ENCODE measurements at regions not wholly inside any gene's neighbourhood (a gene's known extent, or its start where the extent isn't known, plus 50 kb on each side); places are given as distances from the start of the nearest gene placed in this dataset.
"Not testable (repeated sequence)": the region's sequence is repeated elsewhere in the genome, so short reads cannot be mapped to it uniquely, and the experiment has no call there.

DNA sequence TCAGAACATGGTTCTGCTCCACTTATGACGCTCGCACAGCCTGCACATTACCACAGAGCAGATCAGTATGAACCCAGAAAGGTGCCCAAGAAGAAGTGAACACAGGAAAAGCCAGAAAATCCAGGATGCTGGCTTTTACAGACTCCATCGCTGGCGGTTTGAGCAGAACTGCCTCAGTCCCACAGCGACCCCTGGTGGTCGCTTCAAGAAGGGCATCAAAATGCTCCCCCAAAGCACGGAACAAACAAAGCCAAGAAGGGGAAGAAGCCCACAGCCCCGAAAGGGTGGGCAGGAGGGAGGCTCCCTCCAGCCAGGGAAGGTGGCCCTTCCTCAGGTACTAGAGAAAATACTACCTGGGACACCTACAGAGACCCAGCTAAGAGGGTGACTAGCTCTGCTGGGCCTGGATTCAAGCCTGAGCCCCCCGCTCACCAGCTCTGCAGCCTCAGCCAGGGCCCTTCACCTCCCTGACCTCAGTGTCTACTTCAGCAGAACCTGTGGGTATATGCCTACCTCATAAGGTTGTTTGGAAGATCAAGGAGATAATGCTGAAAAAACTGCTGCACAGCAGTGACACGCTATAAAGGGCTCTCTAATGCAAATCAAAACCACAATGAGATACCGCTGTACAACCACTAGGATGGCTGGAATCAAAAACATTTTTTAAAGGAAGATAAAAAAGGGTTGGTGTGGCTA lies 98.1 kb downstream of the NCOR2 start (continued):
- TF ChIP-seq RAD21 (IDR thresholded peaks at IDR 0.05; ENCODE audit: low read depth) = peak; percentile 56
- TF ChIP-seq, protein P1, sequence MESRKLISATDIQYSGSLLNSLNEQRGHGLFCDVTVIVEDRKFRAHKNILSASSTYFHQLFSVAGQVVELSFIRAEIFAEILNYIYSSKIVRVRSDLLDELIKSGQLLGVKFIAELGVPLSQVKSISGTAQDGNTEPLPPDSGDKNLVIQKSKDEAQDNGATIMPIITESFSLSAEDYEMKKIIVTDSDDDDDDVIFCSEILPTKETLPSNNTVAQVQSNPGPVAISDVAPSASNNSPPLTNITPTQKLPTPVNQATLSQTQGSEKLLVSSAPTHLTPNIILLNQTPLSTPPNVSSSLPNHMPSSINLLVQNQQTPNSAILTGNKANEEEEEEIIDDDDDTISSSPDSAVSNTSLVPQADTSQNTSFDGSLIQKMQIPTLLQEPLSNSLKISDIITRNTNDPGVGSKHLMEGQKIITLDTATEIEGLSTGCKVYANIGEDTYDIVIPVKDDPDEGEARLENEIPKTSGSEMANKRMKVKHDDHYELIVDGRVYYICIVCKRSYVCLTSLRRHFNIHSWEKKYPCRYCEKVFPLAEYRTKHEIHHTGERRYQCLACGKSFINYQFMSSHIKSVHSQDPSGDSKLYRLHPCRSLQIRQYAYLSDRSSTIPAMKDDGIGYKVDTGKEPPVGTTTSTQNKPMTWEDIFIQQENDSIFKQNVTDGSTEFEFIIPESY (IDR thresholded peaks at IDR 0.05; ENCODE audit: extremely low read depth, insufficient replicate concordance, low read length) = no peak
- TF ChIP-seq TCF7L2 (IDR thresholded peaks at IDR 0.05; ENCODE audit: borderline replicate concordance, extremely low read depth, insufficient read depth, insufficient read length) = no peak
- TF ChIP-seq, protein P2, sequence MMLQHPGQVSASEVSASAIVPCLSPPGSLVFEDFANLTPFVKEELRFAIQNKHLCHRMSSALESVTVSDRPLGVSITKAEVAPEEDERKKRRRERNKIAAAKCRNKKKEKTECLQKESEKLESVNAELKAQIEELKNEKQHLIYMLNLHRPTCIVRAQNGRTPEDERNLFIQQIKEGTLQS (IDR thresholded peaks at IDR 0.05) = no peak

DNA sequence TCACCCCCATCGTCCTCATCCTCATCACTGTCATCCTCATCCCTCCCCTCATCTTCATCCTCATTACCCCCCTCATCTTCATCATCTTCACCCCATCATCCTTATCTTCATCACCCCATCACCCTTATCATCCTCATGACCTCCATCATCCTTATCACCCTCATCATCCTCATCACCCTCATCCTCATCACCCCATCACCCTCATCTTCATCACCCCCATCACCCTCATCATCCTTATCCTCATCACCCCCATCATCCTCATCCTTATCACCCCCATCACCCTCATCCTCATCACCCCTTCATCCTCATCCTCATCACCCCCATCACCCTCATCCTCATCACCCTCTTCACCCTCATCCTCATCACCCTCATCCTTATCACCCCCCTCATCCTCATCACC lies 99.9 kb downstream of the NCOR2 start:
- H3K9ac ChIP-seq (ENCODE audit: low read length); H3K9me3 ChIP-seq (ENCODE audit: control insufficient read depth in 1 of 2, insufficient read depth in 1 of 2, low read depth in 1 of 2, low read length in 2 of 2); POLR2A ChIA-PET; H3K9me2 ChIP-seq (ENCODE audit: insufficient read depth); H3K27ac ChIP-seq (ENCODE audit: low read depth, low read length); DNase-seq (ENCODE audit: low read depth, low spot score); H4K20me1 ChIP-seq (ENCODE audit: insufficient read depth); H3K27me3 ChIP-seq (ENCODE audit: insufficient read depth, low read length); H2AFZ ChIP-seq (ENCODE audit: low read depth, low read length, poor library complexity, severe bottlenecking); intact Hi-C loops (cut with micrococcal nuclease); H3K4me3 ChIP-seq (replicated peaks in 1 of 2; ENCODE audit: low read depth in 1 of 2, low read length in 2 of 2); H3K4me1 ChIP-seq (ENCODE audit: control insufficient read depth in 1 of 2, insufficient read depth in 2 of 2, low read length in 2 of 2); RAD21 ChIA-PET (ENCODE audit: low non-redundant PET in 1 of 2, low total read pairs in 2 of 2, uncharacterized antibody in 2 of 2, unreplicated experiment in 2 of 2); H3K4me2 ChIP-seq (ENCODE audit: low read length); CTCF ChIA-PET; ATAC-seq; BruUV-seq (replicated peaks): not testable (repeated sequence)
- Histone ChIP-seq H3K79me2 (ENCODE audit: insufficient read depth, low read length) (0 out of 2 replicates have a peak, but pooled peaks cover 12% of the 10 kb centered on the region), H3K36me3 (ENCODE audit: control insufficient read depth in 1 of 2, insufficient read depth in 2 of 2, low read length in 2 of 2) (peaks cover 12 to 34% of the 10 kb centered on the region in 2 experiments)
